ENCODE measurements at regions not wholly inside any gene's neighbourhood (a gene's known extent, or its start where the extent isn't known, plus 50 kb on each side); places are given as distances from the start of the nearest gene placed in this dataset.

DNA sequence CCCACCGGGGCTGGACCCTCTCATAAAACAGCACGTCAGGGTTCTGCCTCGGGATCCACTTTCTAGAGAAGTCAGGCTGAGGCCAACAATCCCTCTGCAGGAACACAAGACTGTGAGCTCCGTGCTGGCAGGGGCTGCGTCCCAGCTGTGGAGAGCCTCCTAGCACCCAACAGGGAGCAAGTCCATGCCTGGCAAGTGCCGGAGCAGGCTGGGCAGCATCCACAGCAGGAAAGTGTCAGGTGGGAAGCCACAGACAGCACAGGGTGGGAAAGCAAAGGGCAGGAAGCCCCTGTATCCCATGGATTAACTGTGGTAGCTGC, 682.3 kb downstream of the TBC1D22A start:
- BruUV-seq (replicated peaks), result no TSS peak
- H3K4me1 ChIP-seq (ENCODE audit: control insufficient read depth, insufficient read depth, low read length), result no peaks in the 10 kb centered on the region
- DNase-seq (ENCODE audit: low read depth, low spot score) (no peak), ATAC-seq (no peak)
- H3K36me3 ChIP-seq (ENCODE audit: control insufficient read depth, insufficient read depth, low read length), result no peaks in the 10 kb centered on the region
- no peak overlapping the region for H3K4me3 ChIP-seq (ENCODE audit: low read depth in 2 of 2, low read length in 2 of 2)
- CTCF ChIA-PET, result no interaction called here
- H3K9me3 ChIP-seq (ENCODE audit: control insufficient read depth, insufficient read depth, low read depth, low read length), result no peaks in the 10 kb centered on the region
- in situ Hi-C loops (cut with HindIII; ENCODE audit: low pct_unique_long_range_greater_than_20kb, low sequenced_read_pairs), result no loop called here
- H3K27ac ChIP-seq (ENCODE audit: low read length), result no peak overlapping the region
- TF ChIP-seq TCF7L2 (IDR thresholded peaks at IDR 0.05; ENCODE audit: low read depth, low read length), result no peak
- TF ChIP-seq POLR2AphosphoS5 (IDR thresholded peaks at IDR 0.05; ENCODE audit: low read depth, low read length), result no peak
- TF ChIP-seq REST (IDR thresholded peaks at IDR 0.05; ENCODE audit: insufficient read depth in 1 of 2, low read depth in 2 of 2, low read length in 1 of 2), result no peak
- no peak for TF ChIP-seq SIN3A (IDR thresholded peaks at IDR 0.05; ENCODE audit: borderline replicate concordance, insufficient read depth, low read depth, low read length)
- TF ChIP-seq, protein P1, sequence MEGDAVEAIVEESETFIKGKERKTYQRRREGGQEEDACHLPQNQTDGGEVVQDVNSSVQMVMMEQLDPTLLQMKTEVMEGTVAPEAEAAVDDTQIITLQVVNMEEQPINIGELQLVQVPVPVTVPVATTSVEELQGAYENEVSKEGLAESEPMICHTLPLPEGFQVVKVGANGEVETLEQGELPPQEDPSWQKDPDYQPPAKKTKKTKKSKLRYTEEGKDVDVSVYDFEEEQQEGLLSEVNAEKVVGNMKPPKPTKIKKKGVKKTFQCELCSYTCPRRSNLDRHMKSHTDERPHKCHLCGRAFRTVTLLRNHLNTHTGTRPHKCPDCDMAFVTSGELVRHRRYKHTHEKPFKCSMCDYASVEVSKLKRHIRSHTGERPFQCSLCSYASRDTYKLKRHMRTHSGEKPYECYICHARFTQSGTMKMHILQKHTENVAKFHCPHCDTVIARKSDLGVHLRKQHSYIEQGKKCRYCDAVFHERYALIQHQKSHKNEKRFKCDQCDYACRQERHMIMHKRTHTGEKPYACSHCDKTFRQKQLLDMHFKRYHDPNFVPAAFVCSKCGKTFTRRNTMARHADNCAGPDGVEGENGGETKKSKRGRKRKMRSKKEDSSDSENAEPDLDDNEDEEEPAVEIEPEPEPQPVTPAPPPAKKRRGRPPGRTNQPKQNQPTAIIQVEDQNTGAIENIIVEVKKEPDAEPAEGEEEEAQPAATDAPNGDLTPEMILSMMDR (IDR thresholded peaks at IDR 0.05), result no peak
- H3K27me3 ChIP-seq (ENCODE audit: control insufficient read depth, insufficient read depth, low read length), result no peaks in the 10 kb centered on the region
- POLR2A ChIA-PET, result no interaction called here
- intact Hi-C loops (cut with micrococcal nuclease; ENCODE audit: unreplicated experiment), result no loop called here

GRCh38 chr22:47443836-47444745, 681.6 kb downstream of the TBC1D22A start:
- DNase-seq (ENCODE audit: low read depth, low spot score) (no peak), ATAC-seq (no peak)
- TF ChIP-seq SIN3A (IDR thresholded peaks at IDR 0.05; ENCODE audit: borderline replicate concordance, insufficient read depth, low read depth, low read length) (no peak), TCF7L2 (IDR thresholded peaks at IDR 0.05; ENCODE audit: low read depth, low read length) (no peak), POLR2AphosphoS5 (IDR thresholded peaks at IDR 0.05; ENCODE audit: low read depth, low read length) (no peak), REST (IDR thresholded peaks at IDR 0.05; ENCODE audit: insufficient read depth in 1 of 2, low read depth in 2 of 2, low read length in 1 of 2) (no peak)
- TF ChIP-seq, protein P1 (IDR thresholded peaks at IDR 0.05), result no peak
- POLR2A ChIA-PET, result no interaction called here
- BruUV-seq (replicated peaks), result no TSS peak
- Histone ChIP-seq H3K4me1 (ENCODE audit: control insufficient read depth, insufficient read depth, low read length) (no peaks in the 10 kb centered on the region), H3K27me3 (ENCODE audit: control insufficient read depth, insufficient read depth, low read length) (no peaks in the 10 kb centered on the region), H3K9me3 (ENCODE audit: control insufficient read depth, insufficient read depth, low read depth, low read length) (no peaks in the 10 kb centered on the region), H3K36me3 (ENCODE audit: control insufficient read depth, insufficient read depth, low read length) (no peaks in the 10 kb centered on the region), H3K27ac (ENCODE audit: low read length) (no peak overlapping the region), H3K4me3 (ENCODE audit: low read depth in 2 of 2, low read length in 2 of 2) (no peak overlapping the region)
- intact Hi-C loops (cut with micrococcal nuclease; ENCODE audit: unreplicated experiment) (no loop called here), in situ Hi-C loops (cut with HindIII; ENCODE audit: low pct_unique_long_range_greater_than_20kb, low sequenced_read_pairs) (no loop called here)
- CTCF ChIA-PET, result no interaction called here

Measured in Panc1 (cell line).